ENCODE measurements at regions not wholly inside any gene's neighbourhood (a gene's known extent, or its start where the extent isn't known, plus 50 kb on each side); places are given as distances from the start of the nearest gene placed in this dataset.

DNA sequence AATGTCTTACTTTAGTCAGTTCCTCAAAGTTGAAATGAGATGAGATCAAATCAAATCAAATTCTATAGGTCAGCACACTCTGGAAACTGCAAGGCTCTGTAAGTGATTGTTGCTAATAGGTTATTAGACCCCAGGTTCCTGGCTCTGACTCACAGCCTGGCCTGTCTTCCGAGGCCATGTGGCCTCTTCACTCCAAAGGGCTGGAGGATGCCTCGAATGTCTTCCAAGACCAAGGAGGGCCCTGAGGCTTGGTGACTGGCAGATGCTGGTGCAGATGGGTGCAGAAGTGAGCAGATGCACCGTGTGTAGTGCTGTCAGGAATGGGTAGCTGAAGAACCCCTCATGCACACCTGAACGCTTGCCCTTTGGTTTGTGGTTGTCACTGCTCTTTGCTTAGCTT is 113.4 kb downstream of the MAB21L3 start:
- no peak for TF ChIP-seq SIX4 (CRISPR knock-in tag; IDR thresholded peaks at IDR 0.05)
- TF ChIP-seq ZMAT3 (CRISPR knock-in tag; conservative IDR thresholded peaks at IDR 0.05): no peak
- no peak for TF ChIP-seq CEBPB (IDR thresholded peaks at IDR 0.05; ENCODE audit: borderline replicate concordance, low read depth, low read length)
- TF ChIP-seq NCOA5 (CRISPR knock-in tag; IDR thresholded peaks at IDR 0.05): no peak
- no peak for TF ChIP-seq POLR2G (IDR thresholded peaks at IDR 0.05; ENCODE audit: low read depth, low read length)
